ENCODE measurements at regions not wholly inside any gene's neighbourhood (a gene's known extent, or its start where the extent isn't known, plus 50 kb on each side); places are given as distances from the start of the nearest gene placed in this dataset.

DNA sequence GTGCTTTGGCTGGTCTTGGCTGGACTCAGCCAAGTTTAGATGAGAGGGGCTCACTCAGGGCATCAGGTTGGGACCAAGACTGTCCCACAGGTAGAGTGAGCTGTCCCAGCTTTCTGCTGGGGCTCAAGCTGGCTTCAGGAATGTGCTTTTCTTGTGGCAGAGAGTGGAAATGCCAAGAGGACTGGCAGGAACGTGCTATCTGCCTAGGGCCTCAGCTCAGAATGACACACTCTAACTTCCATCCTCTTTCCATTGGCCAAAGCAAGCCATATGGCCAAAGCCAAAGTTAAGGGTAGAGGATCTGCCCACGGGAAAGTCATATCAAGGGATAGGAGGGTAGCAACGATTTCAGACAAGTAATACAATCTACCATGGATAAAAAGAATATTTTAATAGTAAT lies 178.8 kb downstream of the ABHD5 start:
- H4K8ac ChIP-seq (ENCODE audit: low read depth, low read length), result no peak overlapping the region
- no peaks in the 10 kb centered on the region for H3K79me1 ChIP-seq (ENCODE audit: low read depth, low read length)
- DNase-seq (ENCODE audit: low spot score), result no peak
- H2BK120ac ChIP-seq (ENCODE audit: low read depth, low read length), result no peak overlapping the region
- H2BK15ac ChIP-seq (ENCODE audit: low read length), result no peak overlapping the region
- H3K14ac ChIP-seq (ENCODE audit: low read length), result no peak overlapping the region
- H3K9me3 ChIP-seq (replicated peaks in 1 of 2; ENCODE audit: control insufficient read depth in 2 of 2, insufficient read depth in 1 of 2, low read depth in 1 of 2, low read length in 2 of 2), result no peaks in the 10 kb centered on the region
- H3K27ac ChIP-seq (replicated peaks; ENCODE audit: low read length), result no peak overlapping the region
- no peak overlapping the region for H3K9ac ChIP-seq (ENCODE audit: low read depth, low read length, poor library complexity)
- H3K4me2 ChIP-seq (ENCODE audit: insufficient read depth, low read length, poor library complexity, severe bottlenecking), result no peak overlapping the region
- no peaks in the 10 kb centered on the region for H3K36me3 ChIP-seq (replicated peaks in 1 of 2; ENCODE audit: control insufficient read depth in 2 of 2, insufficient read depth in 2 of 2, low read length in 2 of 2)
- H2AFZ ChIP-seq (ENCODE audit: low read length), result no peak overlapping the region
- no peak overlapping the region for H3K4ac ChIP-seq (ENCODE audit: low read length)
- no peak overlapping the region for H3K23ac ChIP-seq (ENCODE audit: low read depth, low read length, poor library complexity)
- no peak overlapping the region for H2AK5ac ChIP-seq (ENCODE audit: low read depth, low read length)
- H3K4me1 ChIP-seq (ENCODE audit: control insufficient read depth in 2 of 2, insufficient read depth in 1 of 2, low read depth in 1 of 2, low read length in 2 of 2), result peaks cover 0 to 6% of the 10 kb centered on the region in 2 donors
- H4K91ac ChIP-seq (ENCODE audit: low read depth, low read length, poor library complexity), result no peak overlapping the region
- H2BK5ac ChIP-seq (ENCODE audit: low read length), result no peak overlapping the region
- no peak overlapping the region for H3K4me3 ChIP-seq (ENCODE audit: low read length in 2 of 2)
- WGBS, 2 donors (ENCODE audit: extremely low coverage in 2 of 2, insufficient read length in 2 of 2, insufficient replicate concordance in 1 of 2), result no CpG with 5 or more reads among the region's 3 CpGs
- no peaks in the 10 kb centered on the region for H3K27me3 ChIP-seq (ENCODE audit: control insufficient read depth in 3 of 3, insufficient read depth in 3 of 3, low read depth in 1 of 3, low read length in 3 of 3)
- H3K18ac ChIP-seq (ENCODE audit: low read length), result no peak overlapping the region
- H2BK12ac ChIP-seq (ENCODE audit: low read length), result no peak overlapping the region

DNA sequence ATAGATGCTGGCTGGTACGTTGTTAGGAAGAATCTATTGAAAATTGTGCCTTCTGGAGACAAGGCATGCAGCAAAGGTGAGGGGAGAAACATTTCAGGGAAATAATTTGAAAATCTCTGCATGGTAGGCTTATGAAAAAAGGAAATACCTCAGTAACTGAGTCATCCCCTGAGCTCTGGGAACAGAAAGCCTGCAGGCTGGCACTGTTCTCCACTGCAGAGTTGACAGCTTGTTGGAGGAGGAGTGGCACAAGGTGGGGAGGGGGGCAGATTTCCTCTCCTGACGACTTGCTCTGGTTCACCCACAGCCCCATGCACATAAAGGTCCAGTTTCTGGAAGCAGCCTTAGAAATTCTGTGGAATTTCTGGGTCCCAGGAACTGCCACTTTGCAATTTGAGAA lies 179.4 kb downstream of the ABHD5 start:
- no peak overlapping the region for H4K8ac ChIP-seq (ENCODE audit: low read depth, low read length)
- H3K14ac ChIP-seq (ENCODE audit: low read length), result no peak overlapping the region
- H2AK5ac ChIP-seq (ENCODE audit: low read depth, low read length), result no peak overlapping the region
- H2BK15ac ChIP-seq (ENCODE audit: low read length), result no peak overlapping the region
- no peak overlapping the region for H2AFZ ChIP-seq (ENCODE audit: low read length)
- no peak overlapping the region for H3K4me3 ChIP-seq (ENCODE audit: low read length in 2 of 2)
- peaks cover 0 to 8% of the 10 kb centered on the region in 2 donors for H3K4me1 ChIP-seq (ENCODE audit: control insufficient read depth in 2 of 2, insufficient read depth in 1 of 2, low read depth in 1 of 2, low read length in 2 of 2)
- H3K27ac ChIP-seq (replicated peaks; ENCODE audit: low read length), result no peak overlapping the region
- H2BK5ac ChIP-seq (ENCODE audit: low read length), result no peak overlapping the region
- no CpG with 5 or more reads among the region's 2 CpGs for WGBS, 2 donors (ENCODE audit: extremely low coverage in 2 of 2, insufficient read length in 2 of 2, insufficient replicate concordance in 1 of 2)
- no peaks in the 10 kb centered on the region for H3K9me3 ChIP-seq (replicated peaks in 1 of 2; ENCODE audit: control insufficient read depth in 2 of 2, insufficient read depth in 1 of 2, low read depth in 1 of 2, low read length in 2 of 2)
- no peak overlapping the region for H3K9ac ChIP-seq (ENCODE audit: low read depth, low read length, poor library complexity)
- H3K23ac ChIP-seq (ENCODE audit: low read depth, low read length, poor library complexity), result no peak overlapping the region
- H3K79me1 ChIP-seq (ENCODE audit: low read depth, low read length), result no peaks in the 10 kb centered on the region
- no peak for DNase-seq (ENCODE audit: low spot score)
- H3K4ac ChIP-seq (ENCODE audit: low read length), result no peak overlapping the region
- H3K27me3 ChIP-seq (ENCODE audit: control insufficient read depth in 3 of 3, insufficient read depth in 3 of 3, low read depth in 1 of 3, low read length in 3 of 3), result no peaks in the 10 kb centered on the region
- H3K4me2 ChIP-seq (ENCODE audit: insufficient read depth, low read length, poor library complexity, severe bottlenecking), result no peak overlapping the region
- H2BK12ac ChIP-seq (ENCODE audit: low read length), result no peak overlapping the region
- H2BK120ac ChIP-seq (ENCODE audit: low read depth, low read length), result no peak overlapping the region
- no peaks in the 10 kb centered on the region for H3K36me3 ChIP-seq (replicated peaks in 1 of 2; ENCODE audit: control insufficient read depth in 2 of 2, insufficient read depth in 2 of 2, low read length in 2 of 2)
- H3K18ac ChIP-seq (ENCODE audit: low read length), result no peak overlapping the region
- H4K91ac ChIP-seq (ENCODE audit: low read depth, low read length, poor library complexity), result no peak overlapping the region

DNA sequence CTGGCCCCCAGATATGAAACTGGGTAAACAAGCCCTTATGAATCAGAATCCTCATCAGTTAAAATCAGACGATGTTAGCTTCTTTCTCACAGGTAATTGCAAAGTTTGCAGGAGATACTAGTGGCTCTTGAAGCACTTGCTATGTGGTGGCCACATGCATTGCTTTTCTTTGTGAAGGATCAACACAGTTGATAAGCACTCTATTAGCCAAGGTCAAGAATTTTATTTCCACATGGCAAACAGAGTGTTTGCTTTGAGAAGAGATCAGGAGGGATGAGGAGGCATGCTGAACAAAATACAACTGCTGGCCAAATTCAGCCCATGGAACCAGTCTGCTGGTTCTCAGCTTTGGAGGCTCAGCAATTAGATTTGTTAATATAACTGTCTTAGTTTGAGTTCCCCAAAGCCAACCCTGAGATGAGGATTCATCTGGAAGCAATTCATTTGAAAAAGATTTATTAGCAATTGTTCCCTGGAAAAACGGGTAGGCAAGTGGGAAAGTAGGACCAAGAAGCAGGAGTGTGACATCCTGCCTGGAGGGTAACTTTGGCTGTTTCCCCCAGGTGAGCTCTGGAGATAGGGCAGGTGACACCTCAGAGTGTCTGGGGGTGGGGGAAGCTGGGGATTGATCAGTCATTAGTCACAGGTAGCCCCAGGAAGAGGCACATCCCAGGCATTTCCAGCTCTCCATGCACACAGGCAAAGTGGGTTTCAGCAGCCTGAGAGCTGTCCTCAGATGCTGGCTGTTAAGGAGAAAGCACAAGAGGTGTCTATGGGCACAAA lies 180.3 kb downstream of the ABHD5 start:
- Histone ChIP-seq H3K23ac (ENCODE audit: low read depth, low read length, poor library complexity) (no peak overlapping the region), H3K9me3 (replicated peaks in 1 of 2; ENCODE audit: control insufficient read depth in 2 of 2, insufficient read depth in 1 of 2, low read depth in 1 of 2, low read length in 2 of 2) (no peaks in the 10 kb centered on the region), H2AFZ (ENCODE audit: low read length) (no peak overlapping the region), H2BK5ac (ENCODE audit: low read length) (no peak overlapping the region), H3K4me3 (ENCODE audit: low read length in 2 of 2) (no peak overlapping the region), H3K4me1 (ENCODE audit: control insufficient read depth in 2 of 2, insufficient read depth in 1 of 2, low read depth in 1 of 2, low read length in 2 of 2) (peaks cover 0 to 8% of the 10 kb centered on the region in 2 donors), H3K4ac (ENCODE audit: low read length) (no peak overlapping the region), H3K36me3 (replicated peaks in 1 of 2; ENCODE audit: control insufficient read depth in 2 of 2, insufficient read depth in 2 of 2, low read length in 2 of 2) (no peaks in the 10 kb centered on the region), H3K18ac (ENCODE audit: low read length) (no peak overlapping the region), H2BK12ac (ENCODE audit: low read length) (peak overlapping the region; percentile 80), H3K79me1 (ENCODE audit: low read depth, low read length) (no peaks in the 10 kb centered on the region), H3K27me3 (ENCODE audit: control insufficient read depth in 3 of 3, insufficient read depth in 3 of 3, low read depth in 1 of 3, low read length in 3 of 3) (no peaks in the 10 kb centered on the region), H3K14ac (ENCODE audit: low read length) (peak overlapping the region; percentile 9), H2BK15ac (ENCODE audit: low read length) (no peak overlapping the region), H3K4me2 (ENCODE audit: insufficient read depth, low read length, poor library complexity, severe bottlenecking) (no peak overlapping the region), H3K27ac (replicated peaks; ENCODE audit: low read length) (no peak overlapping the region), H4K91ac (ENCODE audit: low read depth, low read length, poor library complexity) (no peak overlapping the region), H3K9ac (ENCODE audit: low read depth, low read length, poor library complexity) (no peak overlapping the region), H4K8ac (ENCODE audit: low read depth, low read length) (no peak overlapping the region), H2BK120ac (ENCODE audit: low read depth, low read length) (no peak overlapping the region), H2AK5ac (ENCODE audit: low read depth, low read length) (no peak overlapping the region)
- no CpG with 5 or more reads among the region's 2 CpGs for WGBS, 2 donors (ENCODE audit: extremely low coverage in 2 of 2, insufficient read length in 2 of 2, insufficient replicate concordance in 1 of 2)
- DNase-seq (ENCODE audit: low spot score), result no peak

DNA sequence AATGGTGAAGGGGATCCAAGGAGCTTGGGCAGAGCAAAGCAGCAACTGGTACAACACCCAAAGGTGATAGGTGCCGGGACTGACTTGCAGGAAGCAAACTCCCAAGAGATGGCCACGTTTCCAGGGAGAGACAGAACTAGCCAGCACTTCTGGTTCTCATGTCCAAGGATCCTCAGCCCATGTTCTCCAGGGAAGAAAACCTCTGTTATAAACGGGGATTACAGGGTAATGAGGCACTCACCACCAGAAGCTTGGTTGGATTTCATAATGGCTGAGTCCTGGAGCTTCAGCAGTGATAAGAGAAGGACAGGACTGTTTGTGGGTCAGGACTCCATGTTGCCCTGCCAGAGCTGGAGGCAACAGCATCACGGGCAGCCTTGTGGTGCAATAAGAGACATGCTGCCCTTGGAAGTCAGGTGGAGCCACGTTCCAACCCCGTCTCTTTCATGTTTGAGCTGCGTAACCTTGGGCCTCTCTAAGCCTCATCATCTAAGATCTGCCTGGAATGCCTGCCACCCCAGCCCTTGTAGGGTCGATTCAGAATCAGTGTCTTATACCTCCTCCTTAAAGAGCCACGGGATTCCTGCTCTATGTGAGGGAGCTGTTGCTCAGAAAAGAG lies 181.0 kb downstream of the ABHD5 start:
- Histone ChIP-seq H3K23ac (ENCODE audit: low read depth, low read length, poor library complexity) (no peak overlapping the region), H3K9me3 (replicated peaks in 1 of 2; ENCODE audit: control insufficient read depth in 2 of 2, insufficient read depth in 1 of 2, low read depth in 1 of 2, low read length in 2 of 2) (no peaks in the 10 kb centered on the region), H3K36me3 (replicated peaks in 1 of 2; ENCODE audit: control insufficient read depth in 2 of 2, insufficient read depth in 2 of 2, low read length in 2 of 2) (no peaks in the 10 kb centered on the region), H2BK12ac (ENCODE audit: low read length) (no peak overlapping the region), H3K27me3 (ENCODE audit: control insufficient read depth in 3 of 3, insufficient read depth in 3 of 3, low read depth in 1 of 3, low read length in 3 of 3) (no peaks in the 10 kb centered on the region), H3K4me2 (ENCODE audit: insufficient read depth, low read length, poor library complexity, severe bottlenecking) (no peak overlapping the region), H3K4me3 (ENCODE audit: low read length in 2 of 2) (no peak overlapping the region), H3K79me1 (ENCODE audit: low read depth, low read length) (no peaks in the 10 kb centered on the region), H2BK120ac (ENCODE audit: low read depth, low read length) (no peak overlapping the region), H4K8ac (ENCODE audit: low read depth, low read length) (no peak overlapping the region), H3K18ac (ENCODE audit: low read length) (no peak overlapping the region), H2BK5ac (ENCODE audit: low read length) (no peak overlapping the region), H2AFZ (ENCODE audit: low read length) (no peak overlapping the region), H4K91ac (ENCODE audit: low read depth, low read length, poor library complexity) (no peak overlapping the region), H3K27ac (replicated peaks; ENCODE audit: low read length) (no peak overlapping the region), H2BK15ac (ENCODE audit: low read length) (no peak overlapping the region), H3K14ac (ENCODE audit: low read length) (peak overlapping the region; percentile 9), H3K4ac (ENCODE audit: low read length) (no peak overlapping the region), H3K9ac (ENCODE audit: low read depth, low read length, poor library complexity) (no peak overlapping the region), H2AK5ac (ENCODE audit: low read depth, low read length) (no peak overlapping the region), H3K4me1 (ENCODE audit: control insufficient read depth in 2 of 2, insufficient read depth in 1 of 2, low read depth in 1 of 2, low read length in 2 of 2) (peaks cover 0 to 8% of the 10 kb centered on the region in 2 donors)
- DNase-seq (ENCODE audit: low spot score), result no peak
- no CpG with 5 or more reads among the region's 9 CpGs for WGBS, 2 donors (ENCODE audit: extremely low coverage in 2 of 2, insufficient read length in 2 of 2, insufficient replicate concordance in 1 of 2)

Data from neuronal stem cell (in vitro differentiated cells).